Left kidney (tissue), 1 donor: ENCODE measurements at regions not wholly inside any gene's neighbourhood (a gene's known extent, or its start where the extent isn't known, plus 50 kb on each side); places are given as distances from the start of the nearest gene placed in this dataset.
A peak's percentile ranks its signal among the peaks of the same experiment; 100 is the strongest.
"Not testable (repeated sequence)": the region's sequence is repeated elsewhere in the genome, so short reads cannot be mapped to it uniquely, and the experiment has no call there.

Experiments
- DNase-seq: peaks from one replicate; pipeline ENCODE4 v3.0.0-alpha.2; 2013

- DNase-seq, result no peak
Observed at GRCh38 chr9:22992780-22993179, 546.2 kb downstream of the DMRTA1 start.

- no peak for DNase-seq
Observed at GRCh38 chr9:22997923-22998322, 551.3 kb downstream of the DMRTA1 start.

- no peak for DNase-seq
Observed at GRCh38 chr9:23005156-23005555, 558.5 kb downstream of the DMRTA1 start.

- no peak for DNase-seq
Observed at GRCh38 chr9:23006127-23006526, 559.5 kb downstream of the DMRTA1 start.

GRCh38 chr9:23011669-23012068, 565.0 kb downstream of the DMRTA1 start:
- DNase-seq, result no peak

GRCh38 chr9:23015557-23015956, 568.9 kb downstream of the DMRTA1 start:
- no peak for DNase-seq

GRCh38 chr9:23036416-23036815, 589.8 kb downstream of the DMRTA1 start:
- no peak for DNase-seq

- no peak for DNase-seq
Observed at GRCh38 chr9:23039402-23039801, 592.8 kb downstream of the DMRTA1 start.

- no peak for DNase-seq
Observed at GRCh38 chr9:23041466-23041865, 594.8 kb downstream of the DMRTA1 start.

GRCh38 chr9:23044549-23044948, 597.9 kb downstream of the DMRTA1 start:
- DNase-seq, result no peak

- DNase-seq, result not testable (repeated sequence)
Observed at GRCh38 chr9:23046026-23046425, 599.4 kb downstream of the DMRTA1 start.

- no peak for DNase-seq
Observed at GRCh38 chr9:23050548-23050947, 603.9 kb downstream of the DMRTA1 start.

GRCh38 chr9:23073136-23073535, 626.5 kb downstream of the DMRTA1 start:
- no peak for DNase-seq

GRCh38 chr9:23079798-23080197, 633.2 kb downstream of the DMRTA1 start:
- no peak for DNase-seq

- no peak for DNase-seq
Observed at GRCh38 chr9:23081377-23081776, 634.8 kb downstream of the DMRTA1 start.

GRCh38 chr9:23088932-23089364, 642.3 kb downstream of the DMRTA1 start:
- DNase-seq, result no peak

GRCh38 chr9:23117616-23118015, 671.0 kb downstream of the DMRTA1 start:
- DNase-seq, result no peak

- DNase-seq, result no peak
Observed at GRCh38 chr9:23120630-23121029, 674.0 kb downstream of the DMRTA1 start.

- DNase-seq, result peak; percentile 29
Observed at GRCh38 chr9:23123048-23123632, 676.5 kb downstream of the DMRTA1 start.

GRCh38 chr9:23145467-23145866, 680.6 kb downstream of the ELAVL2 start:
- no peak for DNase-seq

GRCh38 chr9:23153058-23153457, 673.0 kb downstream of the ELAVL2 start:
- no peak for DNase-seq

GRCh38 chr9:23160491-23160890, 665.5 kb downstream of the ELAVL2 start:
- DNase-seq, result no peak

GRCh38 chr9:23160952-23161469, 665.0 kb downstream of the ELAVL2 start:
- no peak for DNase-seq

GRCh38 chr9:23162789-23163188, 663.3 kb downstream of the ELAVL2 start:
- no peak for DNase-seq

GRCh38 chr9:23171479-23171878, 654.6 kb downstream of the ELAVL2 start:
- no peak for DNase-seq
